Glutamatergic neuron (in vitro differentiated cells): ENCODE measurements at regions not wholly inside any gene's neighbourhood (a gene's known extent, or its start where the extent isn't known, plus 50 kb on each side); places are given as distances from the start of the nearest gene placed in this dataset.

Experiments
- DNase-seq: peaks from one replicate; pipeline ENCODE4 v3.0.0; 2022
- H3K27ac Mint-ChIP-seq: one replicate; pipeline ENCODE4 v1.8.0; 2020; ENCODE audit warnings: mild to moderate bottlenecking, mixed read lengths, inconsistent platforms; ENCODE audit not compliant: unreplicated experiment
- H3K27me3 Mint-ChIP-seq: one replicate; pipeline ENCODE4 v1.8.0; 2020; ENCODE audit warnings: mild to moderate bottlenecking, moderate library complexity, mixed read lengths, inconsistent platforms; ENCODE audit not compliant: unreplicated experiment
- H3K36me3 Mint-ChIP-seq: one replicate; pipeline ENCODE4 v1.8.0; 2020; ENCODE audit warnings: mild to moderate bottlenecking, mixed read lengths, inconsistent platforms; ENCODE audit not compliant: unreplicated experiment
- H3K4me1 Mint-ChIP-seq: one replicate; pipeline ENCODE4 v1.8.0; 2020; ENCODE audit warnings: mild to moderate bottlenecking, low read depth, mixed read lengths, inconsistent platforms; ENCODE audit not compliant: unreplicated experiment
- H3K4me3 Mint-ChIP-seq: one replicate; pipeline ENCODE4 v1.8.0; 2020; ENCODE audit warnings: mild to moderate bottlenecking, mixed read lengths, inconsistent platforms; ENCODE audit not compliant: unreplicated experiment
- H3K9me3 Mint-ChIP-seq: one replicate; pipeline ENCODE4 v1.8.0; 2020; ENCODE audit warnings: mild to moderate bottlenecking, moderate library complexity, mixed read lengths, inconsistent platforms; ENCODE audit not compliant: unreplicated experiment
- TF ChIP-seq, protein P1 (sequence below): fragments of 200-600 bp; sonication (generic); IDR thresholded peaks from one replicate; pipeline ENCODE4 v1.5.0; 2021; ENCODE audit not compliant: partially characterized antibody, unreplicated experiment

DNA sequence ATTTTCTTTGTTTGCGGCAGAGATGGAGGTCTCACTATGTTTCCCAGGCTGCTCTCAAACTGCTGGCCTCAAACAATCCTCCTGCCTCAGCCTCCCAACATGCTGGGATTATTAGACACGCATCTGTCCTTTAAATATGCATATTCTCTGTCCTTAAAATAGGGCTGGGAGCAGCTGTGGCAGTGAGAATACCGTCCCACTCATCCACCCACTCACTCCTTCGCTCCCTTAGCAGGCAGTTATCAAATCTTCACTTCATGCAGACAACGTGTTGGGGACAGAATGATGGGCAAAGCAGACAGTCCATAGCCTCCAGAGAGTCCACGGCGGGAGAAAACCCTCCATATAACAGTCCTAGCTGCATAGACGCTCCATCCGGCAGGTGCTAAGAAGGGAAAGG lies 179.4 kb downstream of the ZBTB18 start:
- H3K27me3 Mint-ChIP-seq: peaks cover 4% of the 10 kb centered on the region
- no peak for DNase-seq
- no peak overlapping the region for H3K27ac Mint-ChIP-seq
- peaks cover 4% of the 10 kb centered on the region for H3K9me3 Mint-ChIP-seq
- no peak overlapping the region for H3K4me3 Mint-ChIP-seq
- H3K4me1 Mint-ChIP-seq: peaks cover 12% of the 10 kb centered on the region
- peaks cover 4% of the 10 kb centered on the region for H3K36me3 Mint-ChIP-seq
- TF ChIP-seq, protein P1, sequence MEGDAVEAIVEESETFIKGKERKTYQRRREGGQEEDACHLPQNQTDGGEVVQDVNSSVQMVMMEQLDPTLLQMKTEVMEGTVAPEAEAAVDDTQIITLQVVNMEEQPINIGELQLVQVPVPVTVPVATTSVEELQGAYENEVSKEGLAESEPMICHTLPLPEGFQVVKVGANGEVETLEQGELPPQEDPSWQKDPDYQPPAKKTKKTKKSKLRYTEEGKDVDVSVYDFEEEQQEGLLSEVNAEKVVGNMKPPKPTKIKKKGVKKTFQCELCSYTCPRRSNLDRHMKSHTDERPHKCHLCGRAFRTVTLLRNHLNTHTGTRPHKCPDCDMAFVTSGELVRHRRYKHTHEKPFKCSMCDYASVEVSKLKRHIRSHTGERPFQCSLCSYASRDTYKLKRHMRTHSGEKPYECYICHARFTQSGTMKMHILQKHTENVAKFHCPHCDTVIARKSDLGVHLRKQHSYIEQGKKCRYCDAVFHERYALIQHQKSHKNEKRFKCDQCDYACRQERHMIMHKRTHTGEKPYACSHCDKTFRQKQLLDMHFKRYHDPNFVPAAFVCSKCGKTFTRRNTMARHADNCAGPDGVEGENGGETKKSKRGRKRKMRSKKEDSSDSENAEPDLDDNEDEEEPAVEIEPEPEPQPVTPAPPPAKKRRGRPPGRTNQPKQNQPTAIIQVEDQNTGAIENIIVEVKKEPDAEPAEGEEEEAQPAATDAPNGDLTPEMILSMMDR: no peak

DNA sequence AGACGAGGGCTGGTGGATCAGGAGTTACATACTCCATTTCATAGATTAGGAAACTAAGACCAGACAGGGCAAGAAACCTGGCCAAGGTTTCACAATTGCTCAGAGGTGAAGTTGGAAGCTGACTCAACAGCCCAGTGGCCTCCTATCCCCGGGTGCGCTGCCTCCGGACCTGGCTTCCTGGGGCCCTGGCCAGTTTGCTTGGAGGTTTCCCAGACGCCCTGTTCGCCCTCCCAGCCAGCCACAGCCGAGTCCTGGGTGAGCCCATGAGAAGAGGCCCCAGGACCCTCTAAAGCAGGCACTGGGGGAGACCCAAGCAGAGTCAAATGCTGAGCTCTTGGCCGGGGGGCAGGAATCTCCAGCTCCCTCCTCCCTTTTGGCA lies 180.1 kb downstream of the ZBTB18 start:
- Mint-ChIP-seq H3K4me3 (no peak overlapping the region), H3K27ac (no peak overlapping the region), H3K4me1 (peaks cover 12% of the 10 kb centered on the region), H3K27me3 (peaks cover 4% of the 10 kb centered on the region), H3K36me3 (peaks cover 4% of the 10 kb centered on the region), H3K9me3 (peaks cover 4% of the 10 kb centered on the region)
- TF ChIP-seq, protein P1: no peak
- DNase-seq: no peak

DNA sequence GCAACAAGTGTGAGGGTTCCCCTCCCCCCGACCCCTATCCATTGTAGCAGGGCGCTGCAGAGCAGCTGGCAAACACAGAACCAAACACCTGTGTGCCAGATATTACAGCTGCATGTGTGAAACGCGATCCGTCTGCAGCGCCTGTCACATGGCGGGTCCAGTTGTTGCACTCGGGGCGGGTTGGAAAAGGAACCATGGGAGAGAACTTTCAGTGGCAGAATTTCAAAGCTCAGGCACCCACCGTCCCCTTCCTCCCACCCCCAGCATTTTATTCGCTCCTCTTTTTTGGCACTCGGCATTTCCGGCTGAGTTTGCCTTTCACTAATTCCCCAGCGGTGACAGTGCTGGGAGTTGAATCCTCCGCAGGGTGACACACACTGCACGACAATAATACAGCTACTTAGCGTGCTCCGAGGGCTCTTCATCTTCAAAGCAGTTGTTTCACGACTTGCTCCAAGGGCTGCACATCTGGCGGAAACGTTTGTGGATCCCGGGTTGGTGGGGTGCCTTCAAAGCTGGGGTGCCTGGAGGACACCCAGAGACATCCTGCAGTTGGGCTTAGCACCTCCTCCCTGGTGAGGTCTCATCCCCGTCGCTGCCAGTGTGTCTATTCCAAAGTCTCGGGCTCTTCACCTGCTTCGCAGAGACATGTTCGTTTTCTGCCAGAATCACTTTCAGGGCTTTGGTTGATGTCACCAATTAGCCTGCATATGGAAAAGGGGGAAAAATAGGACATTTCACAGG lies 180.7 kb downstream of the ZBTB18 start:
- TF ChIP-seq, protein P1: no peak
- peaks cover 4% of the 10 kb centered on the region for H3K36me3 Mint-ChIP-seq
- no peak overlapping the region for H3K4me3 Mint-ChIP-seq
- DNase-seq: no peak
- H3K4me1 Mint-ChIP-seq: peaks cover 12% of the 10 kb centered on the region
- peaks cover 4% of the 10 kb centered on the region for H3K27me3 Mint-ChIP-seq
- H3K27ac Mint-ChIP-seq: no peak overlapping the region
- H3K9me3 Mint-ChIP-seq: peaks cover 4% of the 10 kb centered on the region

DNA sequence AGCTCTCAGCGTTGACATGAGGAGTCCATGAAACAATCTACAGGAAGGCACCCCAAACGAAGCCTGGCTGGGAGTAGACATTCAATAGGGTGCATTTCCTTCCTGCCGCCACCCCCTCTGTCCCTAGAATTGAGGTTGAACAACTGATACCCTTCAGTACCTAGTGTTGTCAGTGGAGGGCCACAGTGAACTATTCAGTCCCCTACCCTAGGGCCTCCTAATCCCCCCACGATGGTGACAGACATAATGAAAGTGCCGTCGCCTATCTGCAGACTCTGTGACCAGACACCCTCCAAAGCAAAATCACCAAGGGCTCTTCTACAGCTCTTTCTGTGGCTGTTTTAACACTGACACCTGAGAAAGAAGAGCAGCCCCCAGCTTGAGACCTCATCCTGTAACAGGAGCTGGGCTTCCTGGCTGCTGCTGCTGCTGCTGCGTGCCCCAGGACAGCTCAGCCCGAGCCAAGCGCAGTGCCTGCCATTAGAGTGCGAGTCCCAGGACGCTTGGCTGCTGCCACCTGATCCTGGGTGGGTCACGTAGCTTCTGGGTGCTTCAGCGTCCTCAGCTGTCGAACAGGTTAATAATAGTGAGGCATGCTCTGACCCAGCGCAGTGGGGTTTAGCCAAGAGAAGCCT lies 183.0 kb downstream of the ZBTB18 start:
- peaks cover 13% of the 10 kb centered on the region for H3K4me1 Mint-ChIP-seq
- peaks cover 6% of the 10 kb centered on the region for H3K9me3 Mint-ChIP-seq
- no peak for DNase-seq
- H3K36me3 Mint-ChIP-seq: no peaks in the 10 kb centered on the region
- TF ChIP-seq, protein P1: no peak
- no peak overlapping the region for H3K27ac Mint-ChIP-seq
- H3K27me3 Mint-ChIP-seq: peaks cover 4% of the 10 kb centered on the region
- H3K4me3 Mint-ChIP-seq: no peak overlapping the region

DNA sequence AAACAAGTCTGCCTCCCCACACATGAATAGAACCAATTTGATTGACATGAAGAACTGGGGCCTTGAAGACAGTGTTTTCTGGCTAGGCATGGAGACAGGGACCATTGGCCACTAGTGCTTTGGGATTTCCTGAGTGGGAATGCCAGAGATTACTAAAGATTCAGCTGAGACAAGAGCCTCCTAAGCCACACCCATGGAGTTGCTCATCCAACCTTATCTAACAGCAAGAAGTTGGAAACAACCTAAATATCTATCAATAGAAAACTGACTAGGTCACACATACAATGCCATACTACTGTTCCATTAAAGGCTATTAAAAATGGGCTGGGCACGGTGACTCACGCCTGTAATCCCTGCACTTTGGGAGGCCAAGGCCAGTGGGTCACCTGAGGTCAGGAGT lies 184.1 kb downstream of the ZBTB18 start:
- TF ChIP-seq, protein P1: no peak
- H3K4me1 Mint-ChIP-seq: peaks cover 15% of the 10 kb centered on the region
- peaks cover 8% of the 10 kb centered on the region for H3K9me3 Mint-ChIP-seq
- DNase-seq: no peak
- H3K27ac Mint-ChIP-seq: no peak overlapping the region
- H3K4me3 Mint-ChIP-seq: no peak overlapping the region
- H3K36me3 Mint-ChIP-seq: no peaks in the 10 kb centered on the region
- peaks cover 4% of the 10 kb centered on the region for H3K27me3 Mint-ChIP-seq
